ENCODE measurements at regions not wholly inside any gene's neighbourhood (a gene's known extent, or its start where the extent isn't known, plus 50 kb on each side); places are given as distances from the start of the nearest gene placed in this dataset.

DNA sequence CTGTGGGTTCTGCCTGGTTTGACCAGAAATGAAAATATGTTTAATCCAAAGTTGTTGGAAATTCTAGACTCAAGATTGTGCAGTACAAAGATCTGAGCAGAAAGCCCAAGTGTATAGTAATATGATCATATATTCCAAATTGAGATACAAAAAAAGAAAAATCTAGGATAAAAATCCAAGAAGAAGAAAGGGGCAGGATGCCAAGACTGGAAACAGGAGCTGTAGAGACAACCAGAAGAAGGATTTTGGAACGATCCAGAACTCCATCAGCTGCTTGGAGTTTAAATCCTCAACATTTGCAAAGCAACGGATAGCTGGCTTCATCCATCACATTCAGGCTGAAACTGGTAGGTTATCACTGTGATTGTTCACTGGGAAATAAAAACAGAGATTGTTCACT lies 333.6 kb upstream of the UBE2E3 start:
- H3K4me1 ChIP-seq (ENCODE audit: control insufficient read depth, insufficient read depth, low read length), result no peaks in the 10 kb centered on the region
- H3K4me3 ChIP-seq (ENCODE audit: low read depth in 2 of 2, low read length in 2 of 2), result no peak overlapping the region
- H3K27ac ChIP-seq (ENCODE audit: low read length), result no peak overlapping the region
- ChIA-PET POLR2A (no interaction called here), CTCF (no interaction called here)
- H3K36me3 ChIP-seq (ENCODE audit: control insufficient read depth, insufficient read depth, low read length), result no peaks in the 10 kb centered on the region
- in situ Hi-C loops (cut with HindIII; ENCODE audit: low pct_unique_long_range_greater_than_20kb, low sequenced_read_pairs) (no loop called here), intact Hi-C loops (cut with micrococcal nuclease; ENCODE audit: unreplicated experiment) (no loop called here)
- no TSS peak for BruUV-seq (replicated peaks)
- H3K9me3 ChIP-seq (ENCODE audit: control insufficient read depth, insufficient read depth, low read depth, low read length), result no peaks in the 10 kb centered on the region
- ATAC-seq, result no peak
- TF ChIP-seq, protein P1, sequence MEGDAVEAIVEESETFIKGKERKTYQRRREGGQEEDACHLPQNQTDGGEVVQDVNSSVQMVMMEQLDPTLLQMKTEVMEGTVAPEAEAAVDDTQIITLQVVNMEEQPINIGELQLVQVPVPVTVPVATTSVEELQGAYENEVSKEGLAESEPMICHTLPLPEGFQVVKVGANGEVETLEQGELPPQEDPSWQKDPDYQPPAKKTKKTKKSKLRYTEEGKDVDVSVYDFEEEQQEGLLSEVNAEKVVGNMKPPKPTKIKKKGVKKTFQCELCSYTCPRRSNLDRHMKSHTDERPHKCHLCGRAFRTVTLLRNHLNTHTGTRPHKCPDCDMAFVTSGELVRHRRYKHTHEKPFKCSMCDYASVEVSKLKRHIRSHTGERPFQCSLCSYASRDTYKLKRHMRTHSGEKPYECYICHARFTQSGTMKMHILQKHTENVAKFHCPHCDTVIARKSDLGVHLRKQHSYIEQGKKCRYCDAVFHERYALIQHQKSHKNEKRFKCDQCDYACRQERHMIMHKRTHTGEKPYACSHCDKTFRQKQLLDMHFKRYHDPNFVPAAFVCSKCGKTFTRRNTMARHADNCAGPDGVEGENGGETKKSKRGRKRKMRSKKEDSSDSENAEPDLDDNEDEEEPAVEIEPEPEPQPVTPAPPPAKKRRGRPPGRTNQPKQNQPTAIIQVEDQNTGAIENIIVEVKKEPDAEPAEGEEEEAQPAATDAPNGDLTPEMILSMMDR (IDR thresholded peaks at IDR 0.05), result no peak
- TF ChIP-seq POLR2AphosphoS5 (IDR thresholded peaks at IDR 0.05; ENCODE audit: low read depth, low read length) (no peak), SIN3A (IDR thresholded peaks at IDR 0.05; ENCODE audit: borderline replicate concordance, insufficient read depth, low read depth, low read length) (no peak), TCF7L2 (IDR thresholded peaks at IDR 0.05; ENCODE audit: low read depth, low read length) (no peak)
- TF ChIP-seq, protein P2, sequence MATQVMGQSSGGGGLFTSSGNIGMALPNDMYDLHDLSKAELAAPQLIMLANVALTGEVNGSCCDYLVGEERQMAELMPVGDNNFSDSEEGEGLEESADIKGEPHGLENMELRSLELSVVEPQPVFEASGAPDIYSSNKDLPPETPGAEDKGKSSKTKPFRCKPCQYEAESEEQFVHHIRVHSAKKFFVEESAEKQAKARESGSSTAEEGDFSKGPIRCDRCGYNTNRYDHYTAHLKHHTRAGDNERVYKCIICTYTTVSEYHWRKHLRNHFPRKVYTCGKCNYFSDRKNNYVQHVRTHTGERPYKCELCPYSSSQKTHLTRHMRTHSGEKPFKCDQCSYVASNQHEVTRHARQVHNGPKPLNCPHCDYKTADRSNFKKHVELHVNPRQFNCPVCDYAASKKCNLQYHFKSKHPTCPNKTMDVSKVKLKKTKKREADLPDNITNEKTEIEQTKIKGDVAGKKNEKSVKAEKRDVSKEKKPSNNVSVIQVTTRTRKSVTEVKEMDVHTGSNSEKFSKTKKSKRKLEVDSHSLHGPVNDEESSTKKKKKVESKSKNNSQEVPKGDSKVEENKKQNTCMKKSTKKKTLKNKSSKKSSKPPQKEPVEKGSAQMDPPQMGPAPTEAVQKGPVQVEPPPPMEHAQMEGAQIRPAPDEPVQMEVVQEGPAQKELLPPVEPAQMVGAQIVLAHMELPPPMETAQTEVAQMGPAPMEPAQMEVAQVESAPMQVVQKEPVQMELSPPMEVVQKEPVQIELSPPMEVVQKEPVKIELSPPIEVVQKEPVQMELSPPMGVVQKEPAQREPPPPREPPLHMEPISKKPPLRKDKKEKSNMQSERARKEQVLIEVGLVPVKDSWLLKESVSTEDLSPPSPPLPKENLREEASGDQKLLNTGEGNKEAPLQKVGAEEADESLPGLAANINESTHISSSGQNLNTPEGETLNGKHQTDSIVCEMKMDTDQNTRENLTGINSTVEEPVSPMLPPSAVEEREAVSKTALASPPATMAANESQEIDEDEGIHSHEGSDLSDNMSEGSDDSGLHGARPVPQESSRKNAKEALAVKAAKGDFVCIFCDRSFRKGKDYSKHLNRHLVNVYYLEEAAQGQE (IDR thresholded peaks at IDR 0.05; ENCODE audit: insufficient read depth in 1 of 2, low read depth in 2 of 2, low read length in 1 of 2), result no peak
- no peak for DNase-seq (ENCODE audit: low read depth, low spot score)
- H3K27me3 ChIP-seq (ENCODE audit: control insufficient read depth, insufficient read depth, low read length), result no peaks in the 10 kb centered on the region

DNA sequence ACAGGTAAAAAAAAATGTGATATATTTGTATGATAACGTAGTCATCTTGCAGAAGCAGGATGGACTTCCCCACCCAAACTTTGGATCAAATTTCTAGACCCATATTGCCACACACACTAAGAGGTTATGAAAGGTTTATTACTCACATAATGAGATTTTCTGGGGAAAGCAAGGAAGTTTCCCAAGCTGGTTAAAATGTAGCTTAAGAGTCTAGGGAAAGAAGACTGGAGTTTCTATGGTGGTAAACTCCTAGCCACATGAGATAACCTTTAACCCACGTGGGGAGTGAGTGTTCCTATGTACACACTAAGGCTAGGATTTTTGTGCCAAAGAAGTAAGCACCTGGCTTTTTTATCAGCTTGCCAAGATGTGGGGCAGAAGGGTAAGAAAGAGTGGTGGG lies 335.7 kb upstream of the UBE2E3 start:
- H3K4me3 ChIP-seq (ENCODE audit: low read depth in 2 of 2, low read length in 2 of 2), result no peak overlapping the region
- no TSS peak for BruUV-seq (replicated peaks)
- no peak for TF ChIP-seq POLR2AphosphoS5 (IDR thresholded peaks at IDR 0.05; ENCODE audit: low read depth, low read length)
- TF ChIP-seq, protein P2 (IDR thresholded peaks at IDR 0.05; ENCODE audit: insufficient read depth in 1 of 2, low read depth in 2 of 2, low read length in 1 of 2), result no peak
- TF ChIP-seq, protein P1 (IDR thresholded peaks at IDR 0.05), result no peak
- TF ChIP-seq TCF7L2 (IDR thresholded peaks at IDR 0.05; ENCODE audit: low read depth, low read length), result no peak
- no peak for TF ChIP-seq SIN3A (IDR thresholded peaks at IDR 0.05; ENCODE audit: borderline replicate concordance, insufficient read depth, low read depth, low read length)
- no peaks in the 10 kb centered on the region for H3K4me1 ChIP-seq (ENCODE audit: control insufficient read depth, insufficient read depth, low read length)
- H3K27ac ChIP-seq (ENCODE audit: low read length), result no peak overlapping the region
- no peaks in the 10 kb centered on the region for H3K9me3 ChIP-seq (ENCODE audit: control insufficient read depth, insufficient read depth, low read depth, low read length)
- H3K27me3 ChIP-seq (ENCODE audit: control insufficient read depth, insufficient read depth, low read length), result no peaks in the 10 kb centered on the region
- CTCF ChIA-PET, result no interaction called here
- in situ Hi-C loops (cut with HindIII; ENCODE audit: low pct_unique_long_range_greater_than_20kb, low sequenced_read_pairs) (no loop called here), intact Hi-C loops (cut with micrococcal nuclease; ENCODE audit: unreplicated experiment) (no loop called here)
- ATAC-seq (no peak), DNase-seq (ENCODE audit: low read depth, low spot score) (no peak)
- POLR2A ChIA-PET, result no interaction called here
- H3K36me3 ChIP-seq (ENCODE audit: control insufficient read depth, insufficient read depth, low read length), result no peaks in the 10 kb centered on the region
